Fibroblast of lung (primary cell): ENCODE measurements at regions not wholly inside any gene's neighbourhood (a gene's known extent, or its start where the extent isn't known, plus 50 kb on each side); places are given as distances from the start of the nearest gene placed in this dataset.

Experiments used
- DNase-seq, 2 donors: peaks; one replicate each; pipeline versions ENCODE4 v3.0.0 to v3.0.0-alpha.2; 2010; ENCODE audit warnings: low read depth in 2 of 2
- H2AFZ ChIP-seq: 2 replicates; pipeline ENCODE4 v1.5.1; 2012; ENCODE audit warnings: low read length, control low read depth, inconsistent platforms
- H3K27ac ChIP-seq: 2 replicates; pipeline ENCODE4 v1.5.1; 2011; ENCODE audit warnings: low read length, control low read depth; ENCODE audit not compliant: insufficient read depth
- H3K27me3 ChIP-seq: 2 replicates; pipeline ENCODE4 v1.5.1; 2011; ENCODE audit warnings: mild to moderate bottlenecking, low read length; ENCODE audit not compliant: control insufficient read depth, insufficient read depth
- H3K36me3 ChIP-seq: 2 replicates; pipeline ENCODE4 v1.5.1; 2011; ENCODE audit warnings: low read length; ENCODE audit not compliant: control insufficient read depth, insufficient read depth
- H3K4me1 ChIP-seq: 2 replicates; pipeline ENCODE4 v1.5.1; 2011; ENCODE audit warnings: low read length; ENCODE audit not compliant: control insufficient read depth, insufficient read depth; ENCODE audit errors: extremely low read depth
- H3K4me2 ChIP-seq: 2 replicates; pipeline ENCODE4 v1.5.1; 2011; ENCODE audit warnings: low read length, control low read depth; ENCODE audit not compliant: insufficient read depth; ENCODE audit errors: extremely low read depth
- H3K4me3 ChIP-seq, 4 experiments: fragments of 200-600 bp in 1 of 4; sonication (generic) in 1 of 4; replicated peaks in 1 of 4; 2 replicates each; pipeline ENCODE4 v1.5.1; 2011 to 2016; ENCODE audit warnings: low read length in 4 of 4, low read depth in 3 of 4, mild to moderate bottlenecking in 3 of 4, control low read depth in 2 of 4, inconsistent platforms in 1 of 4, mixed read lengths in 1 of 4; ENCODE audit not compliant: insufficient read depth in 1 of 4; ENCODE audit errors: control extremely low read depth in 1 of 4
- H3K79me2 ChIP-seq: 2 replicates; pipeline ENCODE4 v1.5.1; 2012; ENCODE audit warnings: mild to moderate bottlenecking, low read length, inconsistent platforms; ENCODE audit not compliant: control insufficient read depth, insufficient read depth
- H3K9ac ChIP-seq: 2 replicates; pipeline ENCODE4 v1.5.1; 2011; ENCODE audit warnings: mild to moderate bottlenecking, low read length, control low read depth; ENCODE audit not compliant: insufficient read depth
- H3K9me3 ChIP-seq: 2 replicates; pipeline ENCODE4 v1.5.1; 2012; ENCODE audit warnings: low read depth, low read length; ENCODE audit not compliant: control insufficient read depth, insufficient read depth
- H4K20me1 ChIP-seq: 2 replicates; pipeline ENCODE4 v1.5.1; 2011; ENCODE audit warnings: low read length; ENCODE audit not compliant: control insufficient read depth, insufficient read depth; ENCODE audit errors: extremely low read depth
- EZH2 ChIP-seq: IDR thresholded peaks from 2 replicates; pipeline ENCODE4 v1.5.1; 2012; ENCODE audit warnings: low read length, control low read depth, mild to moderate bottlenecking; ENCODE audit errors: missing control alignments
- TF ChIP-seq, protein P1 (sequence below), 2 donors: IDR thresholded peaks in 1 of 2; conservative IDR thresholded peaks in 1 of 2; 1 replicate in 1 of 2; 2 replicates in 1 of 2; pipeline ENCODE4 v1.5.1; 2011 to 2012; ENCODE audit warnings: low read length in 2 of 2, control low read depth in 1 of 2, inconsistent platforms in 1 of 2, low read depth in 1 of 2, mild to moderate bottlenecking in 1 of 2

DNA sequence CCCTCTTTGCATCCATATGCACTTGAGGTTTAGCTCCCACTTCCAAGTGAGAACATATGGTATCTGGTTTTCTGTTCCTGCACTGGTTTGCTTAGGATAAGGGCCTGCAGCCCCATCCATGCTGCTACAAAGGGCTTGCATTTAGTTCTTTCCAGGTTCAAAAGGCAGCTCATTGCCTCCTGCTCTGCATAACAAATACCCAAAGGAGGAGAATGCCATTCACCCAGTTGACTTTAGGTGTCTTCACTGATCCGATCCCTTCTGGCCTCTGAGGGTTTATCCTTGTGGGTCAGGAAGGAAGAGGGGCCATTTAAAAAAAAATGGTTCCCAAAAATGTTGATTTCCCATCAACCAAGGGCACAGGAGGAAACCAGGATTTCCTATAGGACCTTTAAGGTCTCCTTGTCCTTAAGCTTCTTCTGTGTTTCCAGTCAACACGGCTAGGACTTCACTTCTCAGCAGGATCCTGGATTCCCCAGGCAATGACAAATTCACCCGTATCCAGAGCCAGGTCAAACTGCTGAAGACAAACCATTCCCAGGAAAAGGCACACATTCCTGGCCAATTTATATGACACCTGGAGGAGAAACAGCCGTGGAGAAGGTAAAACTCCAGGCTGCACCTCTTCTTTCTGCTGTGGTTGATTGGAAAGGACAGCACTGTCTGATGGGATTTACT lies 447.7 kb upstream of the CDH4 start:
- no peak overlapping the region for H3K9ac ChIP-seq
- TF ChIP-seq EZH2: no peak
- TF ChIP-seq, protein P1, sequence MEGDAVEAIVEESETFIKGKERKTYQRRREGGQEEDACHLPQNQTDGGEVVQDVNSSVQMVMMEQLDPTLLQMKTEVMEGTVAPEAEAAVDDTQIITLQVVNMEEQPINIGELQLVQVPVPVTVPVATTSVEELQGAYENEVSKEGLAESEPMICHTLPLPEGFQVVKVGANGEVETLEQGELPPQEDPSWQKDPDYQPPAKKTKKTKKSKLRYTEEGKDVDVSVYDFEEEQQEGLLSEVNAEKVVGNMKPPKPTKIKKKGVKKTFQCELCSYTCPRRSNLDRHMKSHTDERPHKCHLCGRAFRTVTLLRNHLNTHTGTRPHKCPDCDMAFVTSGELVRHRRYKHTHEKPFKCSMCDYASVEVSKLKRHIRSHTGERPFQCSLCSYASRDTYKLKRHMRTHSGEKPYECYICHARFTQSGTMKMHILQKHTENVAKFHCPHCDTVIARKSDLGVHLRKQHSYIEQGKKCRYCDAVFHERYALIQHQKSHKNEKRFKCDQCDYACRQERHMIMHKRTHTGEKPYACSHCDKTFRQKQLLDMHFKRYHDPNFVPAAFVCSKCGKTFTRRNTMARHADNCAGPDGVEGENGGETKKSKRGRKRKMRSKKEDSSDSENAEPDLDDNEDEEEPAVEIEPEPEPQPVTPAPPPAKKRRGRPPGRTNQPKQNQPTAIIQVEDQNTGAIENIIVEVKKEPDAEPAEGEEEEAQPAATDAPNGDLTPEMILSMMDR (conservative IDR thresholded peaks at IDR 0.05 in 1 of 2, IDR thresholded peaks at IDR 0.05 in 1 of 2; ENCODE audit: low read depth in 1 of 2, low read length in 2 of 2): no peak

DNA sequence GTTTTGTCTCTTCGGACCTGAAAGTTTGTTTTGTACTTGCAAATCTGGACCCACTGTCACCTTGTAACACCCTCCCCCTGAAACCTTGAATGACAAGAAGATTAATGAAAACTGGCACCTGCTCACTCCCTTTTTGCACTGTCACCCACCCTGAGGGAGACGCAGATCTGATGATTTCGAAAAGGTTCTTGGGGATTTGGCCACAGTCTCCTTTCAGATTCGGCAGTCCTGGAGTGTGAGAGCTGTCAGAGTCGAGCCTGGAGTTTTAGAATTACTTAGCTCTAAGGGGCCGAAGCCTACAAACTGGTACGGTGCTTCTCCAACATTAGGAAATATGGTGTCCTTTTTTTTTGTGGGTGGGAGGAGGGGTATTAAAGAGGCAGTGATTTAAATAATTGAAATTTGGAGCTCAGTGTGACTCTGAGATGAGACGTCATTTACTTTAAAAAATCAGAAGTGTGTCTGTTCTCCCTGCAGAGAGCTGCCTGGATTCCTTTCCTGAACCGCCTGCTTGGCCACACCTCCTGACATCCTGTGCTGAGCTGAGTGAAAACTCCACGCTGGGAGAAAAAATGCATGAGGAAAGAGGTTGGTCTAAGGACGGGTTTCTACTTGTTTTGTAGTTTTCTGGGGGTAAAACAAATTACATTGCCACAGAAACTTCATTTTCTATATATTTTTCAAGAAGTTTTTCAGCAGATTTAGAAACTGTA lies 447.0 kb upstream of the CDH4 start:
- H3K4me1 ChIP-seq: no peaks in the 10 kb centered on the region
- no peaks in the 10 kb centered on the region for H3K9me3 ChIP-seq
- H3K4me2 ChIP-seq: no peak overlapping the region
- no peak for TF ChIP-seq EZH2
- TF ChIP-seq, protein P1 (conservative IDR thresholded peaks at IDR 0.05 in 1 of 2, IDR thresholded peaks at IDR 0.05 in 1 of 2; ENCODE audit: low read depth in 1 of 2, low read length in 2 of 2): no peak
- H3K79me2 ChIP-seq: no peaks in the 10 kb centered on the region
- H3K27me3 ChIP-seq: no peaks in the 10 kb centered on the region
- DNase-seq: no peak
- H3K36me3 ChIP-seq: no peaks in the 10 kb centered on the region
- no peak overlapping the region for H3K9ac ChIP-seq
- H2AFZ ChIP-seq: no peak overlapping the region
- H4K20me1 ChIP-seq: no peaks in the 10 kb centered on the region
- H3K27ac ChIP-seq: no peak overlapping the region
- no peak overlapping the region for H3K4me3 ChIP-seq

More for the DNA sequence above, 447.7 kb upstream of the CDH4 start:
- Histone ChIP-seq H3K79me2 (no peaks in the 10 kb centered on the region), H3K9me3 (no peaks in the 10 kb centered on the region), H3K4me3 (no peak overlapping the region), H2AFZ (no peak overlapping the region), H3K4me2 (no peak overlapping the region), H3K36me3 (no peaks in the 10 kb centered on the region), H3K4me1 (no peaks in the 10 kb centered on the region), H4K20me1 (no peaks in the 10 kb centered on the region), H3K27ac (no peak overlapping the region), H3K27me3 (no peaks in the 10 kb centered on the region)
- no peak for DNase-seq

DNA sequence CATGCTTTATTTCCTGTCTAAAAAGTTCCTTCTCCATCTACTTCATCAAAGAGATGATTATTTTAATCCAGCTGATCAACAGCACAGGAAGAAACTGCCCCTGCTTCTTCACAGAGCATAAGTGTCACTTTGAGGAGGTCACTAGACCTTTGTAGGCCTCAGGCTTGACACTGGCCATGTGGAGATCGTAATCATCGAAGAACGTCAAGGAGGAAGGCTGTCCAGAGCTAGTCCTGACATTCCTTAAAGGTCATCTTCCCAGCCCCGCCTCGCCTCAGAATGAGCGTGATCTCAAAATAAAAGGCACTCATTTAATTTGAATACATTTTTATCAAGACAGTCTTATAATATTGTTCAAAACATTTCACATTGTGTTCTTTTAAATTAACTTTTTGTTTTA lies 445.7 kb upstream of the CDH4 start:
- H3K4me2 ChIP-seq: no peak overlapping the region
- H4K20me1 ChIP-seq: no peaks in the 10 kb centered on the region
- H3K9me3 ChIP-seq: no peaks in the 10 kb centered on the region
- no peak overlapping the region for H3K4me3 ChIP-seq
- TF ChIP-seq, protein P1 (conservative IDR thresholded peaks at IDR 0.05 in 1 of 2, IDR thresholded peaks at IDR 0.05 in 1 of 2; ENCODE audit: low read depth in 1 of 2, low read length in 2 of 2): no peak
- no peak for TF ChIP-seq EZH2
- H3K4me1 ChIP-seq: no peaks in the 10 kb centered on the region
- no peak overlapping the region for H3K9ac ChIP-seq
- H3K36me3 ChIP-seq: no peaks in the 10 kb centered on the region
- no peak for DNase-seq
- H3K27me3 ChIP-seq: no peaks in the 10 kb centered on the region
- no peak overlapping the region for H3K27ac ChIP-seq
- H3K79me2 ChIP-seq: no peaks in the 10 kb centered on the region
- H2AFZ ChIP-seq: no peak overlapping the region
